ENCODE measurements at regions not wholly inside any gene's neighbourhood (a gene's known extent, or its start where the extent isn't known, plus 50 kb on each side); places are given as distances from the start of the nearest gene placed in this dataset.
A peak's percentile ranks its signal among the peaks of the same experiment; 100 is the strongest.

DNA sequence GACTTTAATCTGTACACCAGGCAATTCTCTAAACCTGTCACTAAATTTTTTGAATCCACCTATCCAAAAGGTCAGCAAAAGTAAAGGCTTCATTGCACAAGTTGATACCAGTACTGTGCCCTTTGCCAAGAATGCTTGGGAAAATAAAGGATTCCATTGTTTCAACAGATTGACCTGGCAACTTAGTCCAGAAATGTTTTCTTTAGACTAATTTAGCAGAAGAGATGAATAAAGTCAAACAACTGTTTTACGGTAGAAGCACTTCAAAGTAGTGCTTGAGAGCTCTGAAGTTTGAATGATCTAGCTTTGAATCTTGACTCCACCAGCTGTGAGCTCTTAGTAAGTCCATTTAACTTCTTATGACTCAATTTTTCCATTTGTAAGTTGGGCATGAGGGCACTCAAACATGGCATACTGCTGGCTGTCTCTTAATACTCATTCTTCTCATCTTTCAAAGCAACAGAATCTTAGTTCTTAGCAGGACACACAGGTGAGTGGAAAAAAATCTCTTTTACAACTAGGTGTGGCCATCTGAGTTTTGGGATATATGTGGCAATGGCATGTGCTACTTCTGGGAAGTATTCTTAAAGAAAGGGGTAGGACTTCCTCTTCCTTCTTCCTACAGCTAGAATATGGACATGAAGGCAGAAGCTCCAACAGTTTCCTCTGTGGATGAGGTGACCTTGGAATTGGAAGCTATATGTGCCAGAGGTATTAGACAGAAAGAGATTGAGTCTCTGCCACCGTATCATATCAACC is 55.9 kb upstream of the LOC128125822 start:
- 58 to 84% methylated on average over 2 of the region's 2 CpGs for WGBS, 2 donors
- H3K9me3 ChIP-seq (ENCODE audit: control insufficient read depth in 4 of 4, insufficient read depth in 3 of 4, low read length in 3 of 4): no peaks in the 10 kb centered on the region
- H3K9ac ChIP-seq (ENCODE audit: insufficient read depth in 1 of 2, low read length in 2 of 2): no peak overlapping the region
- peak in 2 of 3 donors; percentile 40 to 66 for DNase-seq
- peak; percentile 71 for ATAC-seq (ENCODE audit: insufficient read depth, low FRiP score)
- peaks cover 0 to 5% (median 0%) of the 10 kb centered on the region in 5 donors for H3K4me1 ChIP-seq (ENCODE audit: control insufficient read depth in 5 of 5, insufficient read depth in 5 of 5, low read length in 5 of 5)
- TF ChIP-seq, protein P1, sequence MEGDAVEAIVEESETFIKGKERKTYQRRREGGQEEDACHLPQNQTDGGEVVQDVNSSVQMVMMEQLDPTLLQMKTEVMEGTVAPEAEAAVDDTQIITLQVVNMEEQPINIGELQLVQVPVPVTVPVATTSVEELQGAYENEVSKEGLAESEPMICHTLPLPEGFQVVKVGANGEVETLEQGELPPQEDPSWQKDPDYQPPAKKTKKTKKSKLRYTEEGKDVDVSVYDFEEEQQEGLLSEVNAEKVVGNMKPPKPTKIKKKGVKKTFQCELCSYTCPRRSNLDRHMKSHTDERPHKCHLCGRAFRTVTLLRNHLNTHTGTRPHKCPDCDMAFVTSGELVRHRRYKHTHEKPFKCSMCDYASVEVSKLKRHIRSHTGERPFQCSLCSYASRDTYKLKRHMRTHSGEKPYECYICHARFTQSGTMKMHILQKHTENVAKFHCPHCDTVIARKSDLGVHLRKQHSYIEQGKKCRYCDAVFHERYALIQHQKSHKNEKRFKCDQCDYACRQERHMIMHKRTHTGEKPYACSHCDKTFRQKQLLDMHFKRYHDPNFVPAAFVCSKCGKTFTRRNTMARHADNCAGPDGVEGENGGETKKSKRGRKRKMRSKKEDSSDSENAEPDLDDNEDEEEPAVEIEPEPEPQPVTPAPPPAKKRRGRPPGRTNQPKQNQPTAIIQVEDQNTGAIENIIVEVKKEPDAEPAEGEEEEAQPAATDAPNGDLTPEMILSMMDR (IDR thresholded peaks at IDR 0.05; ENCODE audit: control extremely low read depth, extremely low read depth): no peak
- no peak overlapping the region for H3K4me3 ChIP-seq
- no peak overlapping the region for H3K27ac ChIP-seq (ENCODE audit: low read depth in 1 of 2, low read length in 1 of 2)
- H3K36me3 ChIP-seq (ENCODE audit: control insufficient read depth in 4 of 4, insufficient read depth in 4 of 4, low read length in 4 of 4): no peaks in the 10 kb centered on the region
- H3K27me3 ChIP-seq (ENCODE audit: control insufficient read depth in 3 of 3, insufficient read depth in 3 of 3, low read length in 2 of 3): no peaks in the 10 kb centered on the region

- H3K4me3 ChIP-seq: no peak overlapping the region
- TF ChIP-seq, protein P1 (IDR thresholded peaks at IDR 0.05; ENCODE audit: control extremely low read depth, extremely low read depth): no peak
- 66 to 74% methylated on average over 1 of the region's 1 CpG for WGBS, 2 donors
- no peak overlapping the region for H3K9ac ChIP-seq (ENCODE audit: insufficient read depth in 1 of 2, low read length in 2 of 2)
- no peak for ATAC-seq (ENCODE audit: insufficient read depth, low FRiP score)
- no peaks in the 10 kb centered on the region for H3K27me3 ChIP-seq (ENCODE audit: control insufficient read depth in 3 of 3, insufficient read depth in 3 of 3, low read length in 2 of 3)
- no peaks in the 10 kb centered on the region for H3K36me3 ChIP-seq (ENCODE audit: control insufficient read depth in 4 of 4, insufficient read depth in 4 of 4, low read length in 4 of 4)
- DNase-seq: peak in 1 of 3 donors; percentile 41
- no peak overlapping the region for H3K27ac ChIP-seq (ENCODE audit: low read depth in 1 of 2, low read length in 1 of 2)
- H3K4me1 ChIP-seq (ENCODE audit: control insufficient read depth in 5 of 5, insufficient read depth in 5 of 5, low read length in 5 of 5): peaks cover 0 to 5% (median 0%) of the 10 kb centered on the region in 5 donors
- H3K9me3 ChIP-seq (ENCODE audit: control insufficient read depth in 4 of 4, insufficient read depth in 3 of 4, low read length in 3 of 4): no peaks in the 10 kb centered on the region
Observed at GRCh38 chr6:63517221-63517620, 55.1 kb upstream of the LOC128125822 start.

- no peak overlapping the region for H3K4me3 ChIP-seq
- H3K36me3 ChIP-seq (ENCODE audit: control insufficient read depth in 4 of 4, insufficient read depth in 4 of 4, low read length in 4 of 4): no peaks in the 10 kb centered on the region
- H3K27ac ChIP-seq (ENCODE audit: low read depth in 1 of 2, low read length in 1 of 2): no peak overlapping the region
- ATAC-seq (ENCODE audit: insufficient read depth, low FRiP score) (no peak), DNase-seq (no peak)
- H3K9ac ChIP-seq (ENCODE audit: insufficient read depth in 1 of 2, low read length in 2 of 2): no peak overlapping the region
- H3K27me3 ChIP-seq (ENCODE audit: control insufficient read depth in 3 of 3, insufficient read depth in 3 of 3, low read length in 2 of 3): no peaks in the 10 kb centered on the region
- H3K4me1 ChIP-seq (ENCODE audit: control insufficient read depth in 5 of 5, insufficient read depth in 5 of 5, low read length in 5 of 5): peaks cover 0 to 5% (median 0%) of the 10 kb centered on the region in 5 donors
- no peaks in the 10 kb centered on the region for H3K9me3 ChIP-seq (ENCODE audit: control insufficient read depth in 4 of 4, insufficient read depth in 3 of 4, low read length in 3 of 4)
- TF ChIP-seq, protein P1 (IDR thresholded peaks at IDR 0.05; ENCODE audit: control extremely low read depth, extremely low read depth): no peak
Observed at GRCh38 chr6:63521475-63522210, 50.6 kb upstream of the LOC128125822 start.
